Left lung (tissue), 4 donors: ENCODE measurements at regions not wholly inside any gene's neighbourhood (a gene's known extent, or its start where the extent isn't known, plus 50 kb on each side); places are given as distances from the start of the nearest gene placed in this dataset.

ENCODE experiments used
- ATAC-seq: fragments of 200-7000 bp; cut with Tn5 transposase; one replicate; pipeline ENCODE4 v1.9.1; 2020; ENCODE audit warnings: moderate library complexity
- DNase-seq, 4 donors: peaks; one replicate each; pipeline ENCODE4 v3.0.0-alpha.2; 2013 to 2020
- H3K27ac ChIP-seq, 2 donors: fragments of 200-600 bp; sonication (generic) in 1 of 2; one replicate each; pipeline versions ENCODE4 v1.5.0 to v1.8.0; 2020 to 2021
- H3K27me3 ChIP-seq, 2 donors: fragments of 200-600 bp; sonication (generic) in 1 of 2; one replicate each; pipeline versions ENCODE4 v1.5.0 to v1.8.0; 2020 to 2021
- H3K36me3 ChIP-seq, 2 donors: fragments of 200-600 bp; sonication (generic) in 1 of 2; one replicate each; pipeline versions ENCODE4 v1.5.0 to v1.8.0; 2020 to 2021
- H3K4me1 ChIP-seq, 2 donors: fragments of 200-600 bp; one replicate each; pipeline ENCODE4 v1.8.0; 2021
- H3K4me3 ChIP-seq, 2 donors: fragments of 200-600 bp; sonication (generic) in 1 of 2; one replicate each; pipeline versions ENCODE4 v1.5.0 to v1.8.0; 2020 to 2021; ENCODE audit warnings: mild to moderate bottlenecking in 1 of 2
- H3K9me3 ChIP-seq, 2 donors: fragments of 200-600 bp; sonication (generic) in 1 of 2; one replicate each; pipeline versions ENCODE4 v1.5.0 to v1.8.0; 2020 to 2021
- intact Hi-C, 2 donors: fragments of 100-400 bp; cut with DNase I; formaldehyde crosslinking; loops; one replicate each; pipeline versions ENCODE4 v1.11.2 to v1.14.2; 2022
- TF ChIP-seq, protein P1 (sequence below), 2 donors: fragments of 200-600 bp; sonication (generic) in 1 of 2; IDR thresholded peaks; one replicate each; pipeline versions ENCODE4 v1.5.0 to v1.8.0; 2021; ENCODE audit warnings: antibody characterized with exemption in 2 of 2
- donor health status: DM: no; HTN: yes; CAD: no.
- donor health status: DM: no; HTN: no; CAD: no.

DNA sequence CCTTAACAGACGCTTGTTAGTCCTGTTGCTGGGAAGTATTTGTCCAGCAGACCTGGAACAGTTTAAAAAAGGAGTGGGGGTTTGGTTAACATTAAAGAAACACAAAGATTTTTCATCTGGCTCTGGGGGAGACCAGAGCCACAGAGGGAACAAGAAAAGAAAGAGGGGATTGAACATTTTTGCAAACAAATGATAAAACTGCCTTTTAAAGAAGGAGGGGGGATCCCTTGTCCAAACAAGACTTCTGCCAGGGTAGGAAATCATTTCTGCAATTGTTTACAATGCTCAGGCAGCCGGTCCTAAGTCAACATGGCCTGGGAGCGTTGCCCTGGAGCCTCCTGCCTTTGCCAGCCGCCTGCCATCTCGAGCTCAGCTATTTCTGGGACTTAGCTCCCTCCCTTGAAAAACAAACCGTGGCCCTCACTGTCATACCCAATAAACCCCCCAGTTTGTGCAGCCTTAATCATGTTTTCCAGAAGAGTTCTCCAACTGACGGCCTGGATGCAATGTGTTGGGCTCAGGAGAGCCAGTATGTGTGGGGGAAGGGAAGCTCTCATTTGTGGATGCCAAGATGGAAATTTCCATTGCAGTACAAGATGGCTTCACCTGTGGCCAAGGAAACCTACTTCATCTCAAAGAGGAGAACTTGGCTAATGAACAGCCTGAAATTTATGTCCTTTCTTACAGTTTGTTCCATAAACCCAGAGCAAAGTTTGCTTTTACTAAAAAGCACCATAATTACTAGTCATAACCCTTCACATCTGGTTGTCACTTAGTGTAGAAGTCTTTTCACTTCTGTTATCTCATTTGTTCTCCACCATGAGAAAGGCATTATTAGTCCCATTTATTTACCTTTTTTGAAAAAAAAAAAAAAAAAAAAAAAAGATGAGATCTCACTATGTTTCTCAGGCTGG lies 75.9 kb upstream of the RNU6-1 start:
- Histone ChIP-seq H3K4me3 (no peak overlapping the region), H3K27me3 (no peaks in the 10 kb centered on the region), H3K27ac (peak overlapping the region; percentile 64 to 86), H3K4me1 (peaks cover 6 to 15% of the 10 kb centered on the region in 2 donors), H3K9me3 (peaks cover 3 to 10% of the 10 kb centered on the region in 2 donors), H3K36me3 (no peaks in the 10 kb centered on the region)
- intact Hi-C loops: no loop called here
- TF ChIP-seq, protein P1, sequence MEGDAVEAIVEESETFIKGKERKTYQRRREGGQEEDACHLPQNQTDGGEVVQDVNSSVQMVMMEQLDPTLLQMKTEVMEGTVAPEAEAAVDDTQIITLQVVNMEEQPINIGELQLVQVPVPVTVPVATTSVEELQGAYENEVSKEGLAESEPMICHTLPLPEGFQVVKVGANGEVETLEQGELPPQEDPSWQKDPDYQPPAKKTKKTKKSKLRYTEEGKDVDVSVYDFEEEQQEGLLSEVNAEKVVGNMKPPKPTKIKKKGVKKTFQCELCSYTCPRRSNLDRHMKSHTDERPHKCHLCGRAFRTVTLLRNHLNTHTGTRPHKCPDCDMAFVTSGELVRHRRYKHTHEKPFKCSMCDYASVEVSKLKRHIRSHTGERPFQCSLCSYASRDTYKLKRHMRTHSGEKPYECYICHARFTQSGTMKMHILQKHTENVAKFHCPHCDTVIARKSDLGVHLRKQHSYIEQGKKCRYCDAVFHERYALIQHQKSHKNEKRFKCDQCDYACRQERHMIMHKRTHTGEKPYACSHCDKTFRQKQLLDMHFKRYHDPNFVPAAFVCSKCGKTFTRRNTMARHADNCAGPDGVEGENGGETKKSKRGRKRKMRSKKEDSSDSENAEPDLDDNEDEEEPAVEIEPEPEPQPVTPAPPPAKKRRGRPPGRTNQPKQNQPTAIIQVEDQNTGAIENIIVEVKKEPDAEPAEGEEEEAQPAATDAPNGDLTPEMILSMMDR (IDR thresholded peaks at IDR 0.05): no peak
- DNase-seq (peak in 3 of 4 donors; percentile 70 to 81 (median 79)), ATAC-seq (peak; percentile 91)

DNA sequence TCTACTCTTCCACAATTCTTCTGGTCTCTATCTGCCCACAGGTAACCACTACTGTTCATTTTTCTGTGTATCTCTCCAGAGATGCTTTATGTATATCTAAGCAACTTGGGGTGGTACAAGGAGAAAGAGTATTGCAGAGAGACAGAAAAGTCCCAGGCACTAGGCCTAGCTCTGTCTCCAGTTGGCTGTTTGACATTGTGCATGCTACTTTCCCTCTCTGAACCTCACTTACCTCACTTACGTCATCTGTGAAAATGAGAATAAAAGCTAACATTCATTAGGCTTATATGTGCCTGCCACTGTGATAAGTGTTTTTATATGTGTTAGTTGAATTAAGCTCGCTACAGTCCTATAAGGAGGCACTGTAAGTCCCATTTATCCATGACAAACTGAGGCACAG lies 76.7 kb upstream of the RNU6-1 start:
- H3K4me1 ChIP-seq: peaks cover 6 to 15% of the 10 kb centered on the region in 2 donors
- H3K27ac ChIP-seq: peak overlapping the region; percentile 8 to 86
- intact Hi-C loops: no loop called here
- TF ChIP-seq, protein P1 (IDR thresholded peaks at IDR 0.05): no peak
- no peaks in the 10 kb centered on the region for H3K27me3 ChIP-seq
- H3K4me3 ChIP-seq: no peak overlapping the region
- H3K9me3 ChIP-seq: peaks cover 3 to 10% of the 10 kb centered on the region in 2 donors
- ATAC-seq (no peak), DNase-seq (no peak)
- no peaks in the 10 kb centered on the region for H3K36me3 ChIP-seq

DNA sequence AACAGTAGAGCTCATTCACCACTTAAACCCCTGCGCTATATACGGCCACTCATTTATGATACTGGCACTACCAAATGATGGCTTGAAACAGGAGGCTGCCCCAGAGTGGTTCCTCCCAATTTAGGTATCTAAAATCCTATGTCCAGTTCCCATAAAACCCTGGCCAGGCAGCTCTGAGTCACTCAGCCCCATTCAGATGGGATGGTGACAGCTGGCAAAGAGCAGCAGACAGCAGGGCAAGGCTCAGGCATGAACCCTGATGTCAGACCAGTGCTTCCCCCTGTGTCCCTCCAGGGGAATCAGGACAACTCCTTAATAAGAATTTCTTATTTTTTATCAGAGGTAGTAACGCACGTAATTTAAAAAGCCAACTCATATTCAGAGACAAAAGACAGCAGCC lies 77.2 kb upstream of the RNU6-1 start:
- peaks cover 3 to 10% of the 10 kb centered on the region in 2 donors for H3K9me3 ChIP-seq
- TF ChIP-seq, protein P1 (IDR thresholded peaks at IDR 0.05): no peak
- DNase-seq (no peak), ATAC-seq (peak; percentile 13)
- H3K4me3 ChIP-seq: no peak overlapping the region
- intact Hi-C loops: no loop called here
- no peaks in the 10 kb centered on the region for H3K36me3 ChIP-seq
- peaks cover 6 to 15% of the 10 kb centered on the region in 2 donors for H3K4me1 ChIP-seq
- H3K27me3 ChIP-seq: no peaks in the 10 kb centered on the region
- no peak overlapping the region for H3K27ac ChIP-seq

DNA sequence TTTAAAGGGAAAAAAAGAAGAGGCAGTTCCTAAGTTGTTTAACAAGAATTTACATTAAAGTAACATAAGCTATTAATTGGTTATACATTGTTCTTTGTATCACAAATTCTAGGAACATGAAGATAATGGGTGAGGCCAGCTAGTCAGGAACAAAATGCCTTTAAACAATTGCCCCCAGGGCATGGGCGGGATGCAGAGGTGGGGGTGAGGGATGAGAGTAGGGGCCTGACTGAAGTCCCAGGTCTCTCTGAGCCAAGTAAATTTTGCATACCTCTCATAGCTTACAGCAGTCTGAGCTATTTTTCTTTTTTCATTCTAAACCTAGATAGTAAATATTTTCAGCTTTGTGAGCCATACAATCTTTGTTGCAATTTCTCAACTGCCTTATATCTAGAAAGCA lies 77.8 kb upstream of the RNU6-1 start:
- peaks cover 3 to 10% of the 10 kb centered on the region in 2 donors for H3K9me3 ChIP-seq
- no peak for DNase-seq
- TF ChIP-seq, protein P1 (IDR thresholded peaks at IDR 0.05): no peak
- intact Hi-C loops: no loop called here
- H3K4me3 ChIP-seq: no peak overlapping the region
- ATAC-seq: no peak
- no peaks in the 10 kb centered on the region for H3K27me3 ChIP-seq
- no peaks in the 10 kb centered on the region for H3K36me3 ChIP-seq
- H3K4me1 ChIP-seq: peaks cover 6 to 15% of the 10 kb centered on the region in 2 donors
- no peak overlapping the region for H3K27ac ChIP-seq

DNA sequence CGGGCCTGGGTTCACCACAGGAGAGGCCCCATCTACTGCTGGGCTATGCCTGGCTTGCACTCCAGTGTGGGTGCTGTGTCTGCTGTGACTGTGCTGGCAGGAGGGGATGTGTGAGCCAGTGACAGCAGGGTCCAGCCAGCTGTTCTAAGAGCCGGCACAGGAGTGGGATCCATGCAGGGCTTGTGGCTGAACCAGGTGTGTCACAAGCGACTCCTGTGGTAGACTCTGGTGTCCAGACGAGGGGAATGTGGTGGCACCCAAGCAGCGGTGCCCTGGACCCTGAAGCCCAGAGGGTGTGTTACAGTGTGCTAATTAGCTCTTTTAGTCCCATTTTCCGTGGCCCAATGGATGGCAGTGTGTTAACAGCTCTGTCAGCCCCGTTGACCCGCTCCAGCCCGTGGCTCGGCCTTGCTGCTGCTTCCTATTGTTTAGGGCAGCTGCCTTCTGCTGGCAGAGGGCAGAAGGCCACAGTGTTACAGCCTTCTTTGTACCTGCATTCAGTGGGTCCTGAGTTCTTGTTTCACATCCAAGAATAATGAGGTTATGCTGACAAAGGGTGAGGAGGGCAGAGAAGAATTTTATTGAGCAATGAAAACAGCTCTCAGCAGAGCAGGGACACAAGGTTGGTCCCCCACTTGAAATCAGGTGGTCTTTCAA lies 78.5 kb upstream of the RNU6-1 start:
- DNase-seq: no peak
- TF ChIP-seq, protein P1 (IDR thresholded peaks at IDR 0.05): no peak

More for the DNA sequence above, 78.5 kb upstream of the RNU6-1 start:
- Histone ChIP-seq H3K4me3 (no peak overlapping the region), H3K9me3 (peaks cover 3 to 10% of the 10 kb centered on the region in 2 donors), H3K36me3 (no peaks in the 10 kb centered on the region), H3K27me3 (no peaks in the 10 kb centered on the region), H3K4me1 (peaks cover 6 to 15% of the 10 kb centered on the region in 2 donors), H3K27ac (no peak overlapping the region)
- intact Hi-C loops: no loop called here
- no peak for ATAC-seq
